ENCODE measurements at regions not wholly inside any gene's neighbourhood (a gene's known extent, or its start where the extent isn't known, plus 50 kb on each side); places are given as distances from the start of the nearest gene placed in this dataset.

- Histone ChIP-seq H3K27ac (no peak overlapping the region), H3K27me3 (no peaks in the 10 kb centered on the region), H3K4me1 (no peaks in the 10 kb centered on the region), H3K4me3 (no peak overlapping the region), H3K36me3 (no peaks in the 10 kb centered on the region), H3K9me3 (no peaks in the 10 kb centered on the region)
- DNase-seq (ENCODE audit: low spot score in 2 of 2) = no peak
- TF ChIP-seq POLR2A (IDR thresholded peaks at IDR 0.05) (no peak), EP300 (IDR thresholded peaks at IDR 0.05) (no peak), CTCF (IDR thresholded peaks at IDR 0.05) (no peak)
Measured at GRCh38 chr18:4549164-4549872, 94.2 kb upstream of the DLGAP1 start.

DNA sequence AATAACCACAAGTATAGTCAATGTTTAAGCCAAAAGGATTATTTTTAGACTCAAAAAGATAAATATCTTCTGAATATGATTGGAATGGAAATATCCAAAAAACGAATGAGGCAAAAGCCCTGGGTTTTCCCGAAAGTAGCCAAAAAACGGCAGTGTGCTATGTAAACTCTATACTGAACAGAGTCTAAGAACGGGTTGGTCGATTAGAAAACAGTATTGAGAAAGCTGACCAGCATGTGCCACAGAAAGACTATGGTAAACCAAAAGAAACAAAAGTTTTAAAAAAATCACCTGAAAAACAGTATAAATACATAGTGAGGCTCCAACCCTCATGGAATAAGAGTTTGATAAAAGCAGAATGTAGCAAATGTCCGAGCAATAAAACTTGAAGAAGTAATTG is 92.0 kb upstream of the DLGAP1 start:
- WGBS, 2 donors = 79 to 83% methylated on average over 6 of the region's 6 CpGs
- no peak for DNase-seq (ENCODE audit: low spot score in 2 of 2)
- TF ChIP-seq EP300 (IDR thresholded peaks at IDR 0.05) (no peak), POLR2A (IDR thresholded peaks at IDR 0.05) (no peak), CTCF (IDR thresholded peaks at IDR 0.05) (no peak)
- Histone ChIP-seq H3K27ac (no peak overlapping the region), H3K9me3 (peaks cover 0 to 2% (median 0%) of the 10 kb centered on the region in 4 donors), H3K4me1 (no peaks in the 10 kb centered on the region), H3K27me3 (no peaks in the 10 kb centered on the region), H3K36me3 (no peaks in the 10 kb centered on the region), H3K4me3 (no peak overlapping the region)

- no peak overlapping the region for H3K27ac ChIP-seq
- H3K4me3 ChIP-seq = no peak overlapping the region
- TF ChIP-seq CTCF (IDR thresholded peaks at IDR 0.05) (no peak), EP300 (IDR thresholded peaks at IDR 0.05) (no peak), POLR2A (IDR thresholded peaks at IDR 0.05) (no peak)
- no peaks in the 10 kb centered on the region for H3K27me3 ChIP-seq
- no peaks in the 10 kb centered on the region for H3K36me3 ChIP-seq
- H3K4me1 ChIP-seq = no peaks in the 10 kb centered on the region
- H3K9me3 ChIP-seq = peaks cover 0 to 8% (median 1%) of the 10 kb centered on the region in 4 donors
- 55 to 61% methylated on average over 6 of the region's 6 CpGs for WGBS, 2 donors
- no peak for DNase-seq (ENCODE audit: low spot score in 2 of 2)
Measured at GRCh38 chr18:4544142-4544541, 89.0 kb upstream of the DLGAP1 start.

DNA sequence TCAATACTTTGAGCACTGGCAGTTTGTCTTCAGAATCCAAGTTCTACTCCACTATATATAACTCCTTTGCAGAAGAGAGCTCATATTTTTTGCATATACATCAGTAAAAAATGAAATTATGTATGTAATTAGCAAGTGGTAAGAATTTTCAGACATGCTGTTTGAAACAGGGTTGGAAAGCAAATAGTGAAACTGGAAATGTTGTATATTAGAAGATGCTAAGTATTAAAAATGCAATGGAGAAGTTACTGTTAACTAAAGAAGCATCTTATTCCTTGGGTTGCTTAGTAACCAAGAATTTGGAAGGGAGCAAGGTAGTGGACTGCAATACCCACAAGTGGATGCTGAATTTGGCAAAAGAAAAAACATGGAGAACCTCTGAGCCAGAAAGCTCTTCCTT is 88.6 kb upstream of the DLGAP1 start:
- Histone ChIP-seq H3K9me3 (peaks cover 0 to 12% (median 1%) of the 10 kb centered on the region in 4 donors), H3K4me1 (no peaks in the 10 kb centered on the region), H3K4me3 (no peak overlapping the region), H3K27me3 (no peaks in the 10 kb centered on the region), H3K27ac (no peak overlapping the region), H3K36me3 (no peaks in the 10 kb centered on the region)
- TF ChIP-seq EP300 (IDR thresholded peaks at IDR 0.05) = no peak
- TF ChIP-seq POLR2A (IDR thresholded peaks at IDR 0.05) = no peak
- TF ChIP-seq CTCF (IDR thresholded peaks at IDR 0.05) = no peak
- no peak for DNase-seq (ENCODE audit: low spot score in 2 of 2)

GRCh38 chr18:4541588-4541987 is 86.5 kb upstream of the DLGAP1 start:
- no peaks in the 10 kb centered on the region for H3K27me3 ChIP-seq
- no peak overlapping the region for H3K4me3 ChIP-seq
- no peak for TF ChIP-seq EP300 (IDR thresholded peaks at IDR 0.05)
- no peak for TF ChIP-seq CTCF (IDR thresholded peaks at IDR 0.05)
- TF ChIP-seq POLR2A (IDR thresholded peaks at IDR 0.05) = no peak
- 86 to 92% methylated on average over 3 of the region's 3 CpGs for WGBS, 2 donors
- H3K27ac ChIP-seq = no peak overlapping the region
- no peak for DNase-seq (ENCODE audit: low spot score in 2 of 2)
- peaks cover 0 to 17% (median 1%) of the 10 kb centered on the region in 4 donors for H3K9me3 ChIP-seq
- no peaks in the 10 kb centered on the region for H3K36me3 ChIP-seq
- H3K4me1 ChIP-seq = no peaks in the 10 kb centered on the region
